ENCODE measurements at regions not wholly inside any gene's neighbourhood (a gene's known extent, or its start where the extent isn't known, plus 50 kb on each side); places are given as distances from the start of the nearest gene placed in this dataset.

GRCh38 chr6:163635731-163636364 lies 221.3 kb downstream of the QKI start:
- TF ChIP-seq ARNT (IDR thresholded peaks at IDR 0.05) = no peak
- no peak for TF ChIP-seq NFRKB (IDR thresholded peaks at IDR 0.05)
- TF ChIP-seq FOXM1 (IDR thresholded peaks at IDR 0.05; ENCODE audit: borderline replicate concordance) = no peak
- TF ChIP-seq L3MBTL2 (conservative IDR thresholded peaks at IDR 0.05) = no peak
- TF ChIP-seq PKNOX1 (IDR thresholded peaks at IDR 0.05) = no peak
- no peak for TF ChIP-seq BHLHE40 (IDR thresholded peaks at IDR 0.05; ENCODE audit: borderline replicate concordance)
- TF ChIP-seq SP1 (IDR thresholded peaks at IDR 0.05) = no peak
- no peak for TF ChIP-seq FOXK2 (IDR thresholded peaks at IDR 0.05)
- no peak for TF ChIP-seq CTBP1 (IDR thresholded peaks at IDR 0.05; ENCODE audit: borderline replicate concordance)
- TF ChIP-seq SUZ12 (IDR thresholded peaks at IDR 0.05) = no peak
- TF ChIP-seq HDGF (IDR thresholded peaks at IDR 0.05; ENCODE audit: borderline replicate concordance) = no peak

Data from HEK293T (cell line).